ENCODE measurements at regions not wholly inside any gene's neighbourhood (a gene's known extent, or its start where the extent isn't known, plus 50 kb on each side); places are given as distances from the start of the nearest gene placed in this dataset.

GRCh38 chr5:115052948-115053347 lies 116.8 kb downstream of the TRIM36 start:
- Mint-ChIP-seq H3K36me3 (no peaks in the 10 kb centered on the region), H3K27me3 (ENCODE audit: low read depth) (no peaks in the 10 kb centered on the region), H3K27ac (no peak overlapping the region), H3K4me1 (peaks cover 21% of the 10 kb centered on the region), H3K9me3 (peaks cover 24% of the 10 kb centered on the region), H3K4me3 (no peak overlapping the region)
- ChIA-PET POLR2A (no interaction called here), CTCF (interaction anchor here (1.8 kb wide), 1 partner anchor 17 kb away, joined by 8 read pairs; no protein-coding TSS in a partner anchor)
- ATAC-seq (peak; percentile 36), DNase-seq (ENCODE audit: low spot score) (no peak)
- TF ChIP-seq GABPB1 (CRISPR knock-in tag; IDR thresholded peaks at IDR 0.05) (peak; percentile 51; the same call in 1 of the 2 replicates), SOX15 (CRISPR knock-in tag; IDR thresholded peaks at IDR 0.05) (no peak)

- peaks cover 18% of the 10 kb centered on the region for H3K4me1 Mint-ChIP-seq
- DNase-seq (ENCODE audit: low spot score) = no peak
- ChIA-PET CTCF (no interaction called here), POLR2A (no interaction called here)
- ATAC-seq = no peak
- H3K9me3 Mint-ChIP-seq = peaks cover 24% of the 10 kb centered on the region
- no peaks in the 10 kb centered on the region for H3K27me3 Mint-ChIP-seq (ENCODE audit: low read depth)
- no peaks in the 10 kb centered on the region for H3K36me3 Mint-ChIP-seq
- no peak overlapping the region for H3K27ac Mint-ChIP-seq
- no peak overlapping the region for H3K4me3 Mint-ChIP-seq
- TF ChIP-seq GABPB1 (CRISPR knock-in tag; IDR thresholded peaks at IDR 0.05) (no peak), JUN (CRISPR knock-in tag; IDR thresholded peaks at IDR 0.05) (no peak), NR1H2 (CRISPR knock-in tag; IDR thresholded peaks at IDR 0.05) (no peak), TEAD1 (CRISPR knock-in tag; IDR thresholded peaks at IDR 0.05) (no peak), ZNF121 (CRISPR knock-in tag; IDR thresholded peaks at IDR 0.05) (no peak), ZNF423 (CRISPR knock-in tag; IDR thresholded peaks at IDR 0.05) (no peak), TEAD4 (CRISPR knock-in tag; IDR thresholded peaks at IDR 0.05) (no peak), NFYB (CRISPR knock-in tag; conservative IDR thresholded peaks at IDR 0.05; ENCODE audit: low read depth) (no peak), GRHL2 (CRISPR knock-in tag; IDR thresholded peaks at IDR 0.05; ENCODE audit: insufficient replicate concordance, severe bottlenecking) (no peak), CTCF (IDR thresholded peaks at IDR 0.05) (no peak), KAT7 (CRISPR knock-in tag; IDR thresholded peaks at IDR 0.05; ENCODE audit: borderline replicate concordance) (no peak), FOXJ3 (CRISPR knock-in tag; IDR thresholded peaks at IDR 0.05; ENCODE audit: borderline replicate concordance) (no peak), ZNF671 (CRISPR knock-in tag; IDR thresholded peaks at IDR 0.05) (no peak), ZNF232 (CRISPR knock-in tag; IDR thresholded peaks at IDR 0.05) (no peak), CREM (CRISPR knock-in tag; IDR thresholded peaks at IDR 0.05) (no peak), MLX (CRISPR knock-in tag; IDR thresholded peaks at IDR 0.05) (no peak), ESRRA (CRISPR knock-in tag; IDR thresholded peaks at IDR 0.05; ENCODE audit: borderline replicate concordance) (no peak), CREB1 (CRISPR knock-in tag; IDR thresholded peaks at IDR 0.05) (no peak), ZNF263 (CRISPR knock-in tag; IDR thresholded peaks at IDR 0.05; ENCODE audit: low read depth) (no peak), SOX15 (CRISPR knock-in tag; IDR thresholded peaks at IDR 0.05) (no peak)
These were observed 118.8 kb downstream of the TRIM36 start for GRCh38 chr5:115050866-115051265.

GRCh38 chr5:115033861-115034260 lies 135.8 kb downstream of the TRIM36 start:
- peaks cover 9% of the 10 kb centered on the region for H3K4me1 Mint-ChIP-seq
- CTCF ChIA-PET = interaction anchor here (0.8 to 1.7 kb wide), 3 partner anchors 135 to 584 kb away, joined by 4 to 6 read pairs (median 4); no protein-coding TSS in a partner anchor
- H3K27me3 Mint-ChIP-seq (ENCODE audit: low read depth) = peaks cover 22% of the 10 kb centered on the region
- DNase-seq (ENCODE audit: low spot score) = peak; percentile 55
- H3K27ac Mint-ChIP-seq = no peak overlapping the region
- peaks cover 76% of the 10 kb centered on the region for H3K9me3 Mint-ChIP-seq
- POLR2A ChIA-PET = no interaction called here
- peak; percentile 100 for ATAC-seq
- peaks cover 61% of the 10 kb centered on the region for H3K36me3 Mint-ChIP-seq
- H3K4me3 Mint-ChIP-seq = no peak overlapping the region
- peak; percentile 39 for TF ChIP-seq CTCF (IDR thresholded peaks at IDR 0.05)
- no peak for TF ChIP-seq ZNF512 (CRISPR knock-in tag; IDR thresholded peaks at IDR 0.05; ENCODE audit: borderline replicate concordance)
